Urinary bladder (tissue), 3 donors: ENCODE measurements at regions not wholly inside any gene's neighbourhood (a gene's known extent, or its start where the extent isn't known, plus 50 kb on each side); places are given as distances from the start of the nearest gene placed in this dataset.
A peak's percentile ranks its signal among the peaks of the same experiment; 100 is the strongest.

Source experiments
- DNase-seq: peaks from one replicate; pipeline ENCODE4 v3.0.0-alpha.2; 2015; ENCODE audit errors: extremely low spot score
- H3K27ac ChIP-seq: one replicate; pipeline ENCODE4 v1.5.1; 2013; ENCODE audit warnings: low read depth, mild to moderate bottlenecking, moderate library complexity
- H3K36me3 ChIP-seq: one replicate; pipeline ENCODE4 v1.6.1; 2013; ENCODE audit warnings: mild to moderate bottlenecking, moderate library complexity; ENCODE audit not compliant: insufficient read depth
- H3K4me1 ChIP-seq: one replicate; pipeline ENCODE4 v1.6.1; 2013; ENCODE audit warnings: mild to moderate bottlenecking, moderate library complexity; ENCODE audit not compliant: insufficient read depth
- H3K4me3 ChIP-seq: one replicate; pipeline ENCODE4 v1.5.1; 2013; ENCODE audit warnings: low read depth, low read length
- WGBS: extraction: QIAGEN DNeasy Blood & Tissue Kit; methylation state at CpG from one replicate; pipeline ENCODE4 v1.1.7; 2013; 5-methylcytosine and 5-hydroxymethylcytosine counted together
- donor health status: healthy with polysubstance abuse.
- donor health status: healthy.

DNA sequence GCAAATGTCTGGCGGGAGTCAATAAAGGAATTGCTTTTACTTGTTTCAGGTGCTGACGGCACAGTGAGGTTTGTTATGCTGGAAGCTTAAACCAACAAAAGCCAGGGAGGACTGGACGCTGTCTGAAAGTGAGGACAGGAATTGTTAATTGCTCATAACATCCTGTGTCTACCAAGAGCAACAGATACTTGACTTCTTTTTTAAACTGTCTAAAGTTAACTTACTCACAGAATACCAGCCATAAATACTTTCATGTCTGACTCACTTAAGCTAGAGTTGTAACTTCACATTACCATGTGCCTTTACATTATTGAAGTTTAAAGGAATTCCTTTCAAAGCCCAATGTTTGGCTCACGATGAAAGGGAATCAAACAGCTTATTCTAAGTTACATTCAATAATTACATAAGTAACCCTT lies 252.7 kb upstream of the SHH start:
- Histone ChIP-seq H3K27ac (no peak overlapping the region), H3K4me1 (no peaks in the 10 kb centered on the region), H3K4me3 (no peak overlapping the region), H3K36me3 (no peaks in the 10 kb centered on the region)
- WGBS: 8% methylated on average over 4 of the region's 4 CpGs
- DNase-seq: peak; percentile 4

- 93% methylated on average over 28 of the region's 28 CpGs for WGBS
- no peaks in the 10 kb centered on the region for H3K4me1 ChIP-seq
Measured at GRCh38 chr7:156063241-156063810, 251.1 kb upstream of the SHH start.

GRCh38 chr7:156062286-156062685 lies 250.0 kb upstream of the SHH start:
- H3K4me3 ChIP-seq: no peak overlapping the region
- no peak overlapping the region for H3K27ac ChIP-seq
- 91% methylated on average over 9 of the region's 9 CpGs for WGBS
- no peaks in the 10 kb centered on the region for H3K36me3 ChIP-seq
- no peaks in the 10 kb centered on the region for H3K4me1 ChIP-seq
- DNase-seq: no peak

More at GRCh38 chr7:156063241-156063810, 251.1 kb upstream of the SHH start:
- Histone ChIP-seq H3K27ac (no peak overlapping the region), H3K36me3 (no peaks in the 10 kb centered on the region), H3K4me3 (no peak overlapping the region)
- DNase-seq: no peak

DNA sequence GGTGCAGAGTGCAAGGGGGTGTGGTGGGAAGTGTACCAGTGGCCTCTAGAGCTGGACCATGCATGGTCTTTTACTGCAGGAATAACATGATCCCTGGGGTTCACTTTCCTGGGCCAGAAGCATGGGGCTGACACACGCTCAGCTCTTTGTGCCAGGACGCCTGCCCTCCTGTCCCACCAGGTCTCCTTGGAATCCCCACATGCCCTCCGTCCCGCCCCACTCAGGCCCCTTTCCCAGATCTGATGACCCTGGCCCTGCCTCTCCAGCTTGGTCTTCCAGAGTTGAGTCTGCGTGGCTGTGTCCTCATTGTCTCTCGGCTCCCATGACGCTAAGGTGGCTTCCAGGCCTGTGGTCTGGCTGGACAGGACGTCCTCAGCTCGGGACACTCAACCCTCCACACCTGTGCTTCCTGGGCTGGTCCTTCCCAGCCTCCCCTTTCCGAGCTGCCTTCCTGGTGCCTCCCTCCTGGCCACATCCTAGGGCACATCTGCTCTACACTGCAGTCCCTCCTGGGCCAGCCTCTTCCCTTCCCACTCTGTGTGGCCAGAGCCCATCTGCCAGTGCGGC lies 249.5 kb upstream of the SHH start:
- no peak overlapping the region for H3K4me3 ChIP-seq
- no peak for DNase-seq
- WGBS: 90% methylated on average over 11 of the region's 11 CpGs
- H3K27ac ChIP-seq: no peak overlapping the region
- H3K4me1 ChIP-seq: no peaks in the 10 kb centered on the region
- no peaks in the 10 kb centered on the region for H3K36me3 ChIP-seq

DNA sequence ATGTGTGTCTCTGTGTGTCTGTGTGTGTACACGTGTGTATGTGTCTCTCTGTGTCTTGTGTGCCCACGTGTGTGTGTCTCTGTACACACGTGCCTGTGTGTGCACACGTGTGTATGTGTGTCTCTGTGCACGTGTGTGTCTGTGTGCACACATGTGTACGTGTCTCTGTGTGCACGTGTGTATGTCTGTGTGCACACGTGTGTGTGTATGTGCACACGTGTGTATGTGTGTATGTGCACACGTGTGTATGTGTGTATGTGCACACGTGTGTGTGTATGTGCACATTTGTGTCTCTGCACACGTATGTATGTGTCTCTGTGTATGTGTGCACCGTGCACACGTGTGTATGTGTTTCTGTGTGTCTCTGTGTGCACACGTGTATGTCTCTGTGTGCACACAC lies 248.7 kb upstream of the SHH start:
- DNase-seq: no peak
- no peak overlapping the region for H3K27ac ChIP-seq
- no peak overlapping the region for H3K4me3 ChIP-seq
- no peaks in the 10 kb centered on the region for H3K36me3 ChIP-seq
- no peaks in the 10 kb centered on the region for H3K4me1 ChIP-seq
- WGBS: 92% methylated on average over 15 of the region's 15 CpGs

DNA sequence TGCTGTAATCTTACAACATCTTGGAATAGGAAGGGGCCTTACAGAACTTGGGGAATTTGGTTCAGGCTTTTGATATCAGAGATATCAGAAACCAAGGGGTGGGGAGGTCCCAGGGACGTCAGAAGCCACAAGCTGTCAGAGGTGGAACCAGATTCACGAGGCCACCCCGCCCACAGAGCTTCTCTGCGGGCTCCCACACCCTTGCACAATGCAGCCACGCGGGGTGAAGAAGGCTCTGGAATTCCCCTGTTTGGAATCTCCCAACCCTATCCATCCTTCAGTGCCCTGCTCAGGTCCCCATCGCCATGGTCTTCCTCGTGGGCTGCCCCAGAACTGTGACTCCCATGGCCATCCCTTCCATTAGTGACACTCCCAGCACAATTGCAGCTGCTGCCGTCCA lies 247.1 kb upstream of the SHH start:
- 80% methylated on average over 9 of the region's 9 CpGs for WGBS
- no peaks in the 10 kb centered on the region for H3K4me1 ChIP-seq
- no peaks in the 10 kb centered on the region for H3K36me3 ChIP-seq
- no peak overlapping the region for H3K4me3 ChIP-seq
- no peak overlapping the region for H3K27ac ChIP-seq
- no peak for DNase-seq

GRCh38 chr7:156058248-156058647 lies 246.0 kb upstream of the SHH start:
- Histone ChIP-seq H3K36me3 (no peaks in the 10 kb centered on the region), H3K27ac (no peak overlapping the region), H3K4me3 (no peak overlapping the region), H3K4me1 (no peaks in the 10 kb centered on the region)
- DNase-seq: no peak
- WGBS: 89% methylated on average over 14 of the region's 14 CpGs

DNA sequence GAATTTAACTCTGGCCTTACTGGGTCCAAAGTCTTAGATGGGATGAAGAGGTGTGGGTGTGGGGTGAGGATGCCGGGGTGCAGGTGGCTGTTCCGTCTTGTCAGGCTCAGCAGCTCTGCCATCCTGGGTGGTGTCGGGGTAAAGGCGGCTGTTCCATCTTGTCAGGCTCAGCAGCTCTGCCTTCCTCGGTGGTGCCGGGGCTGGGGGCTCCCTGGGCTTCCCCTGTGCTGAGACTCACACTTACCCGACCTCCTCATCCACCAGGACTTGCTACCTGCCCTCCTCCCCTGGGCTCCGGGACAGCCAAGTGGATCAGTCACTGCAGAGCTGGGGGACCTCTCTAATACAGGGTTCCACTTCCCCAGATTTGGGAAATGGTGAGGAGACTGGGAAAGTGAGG lies 244.3 kb upstream of the SHH start:
- Histone ChIP-seq H3K4me1 (no peaks in the 10 kb centered on the region), H3K27ac (no peak overlapping the region), H3K36me3 (no peaks in the 10 kb centered on the region), H3K4me3 (no peak overlapping the region)
- DNase-seq: no peak
- 92% methylated on average over 8 of the region's 8 CpGs for WGBS

- H3K36me3 ChIP-seq: no peaks in the 10 kb centered on the region
- no peak overlapping the region for H3K4me3 ChIP-seq
- DNase-seq: no peak
- no peaks in the 10 kb centered on the region for H3K4me1 ChIP-seq
- WGBS: 81% methylated on average over 10 of the region's 10 CpGs
- H3K27ac ChIP-seq: no peak overlapping the region
Measured at GRCh38 chr7:156055206-156055822, 243.1 kb upstream of the SHH start.

GRCh38 chr7:156051884-156052283 lies 239.6 kb upstream of the SHH start:
- Histone ChIP-seq H3K4me1 (no peaks in the 10 kb centered on the region), H3K4me3 (no peak overlapping the region), H3K36me3 (no peaks in the 10 kb centered on the region), H3K27ac (no peak overlapping the region)
- 83% methylated on average over 1 of the region's 1 CpG for WGBS
- DNase-seq: no peak

- Histone ChIP-seq H3K36me3 (no peaks in the 10 kb centered on the region), H3K4me3 (no peak overlapping the region), H3K27ac (no peak overlapping the region), H3K4me1 (no peaks in the 10 kb centered on the region)
- no peak for DNase-seq
- WGBS: 86% methylated on average over 19 of the region's 19 CpGs
Measured at GRCh38 chr7:156050636-156051569, 238.6 kb upstream of the SHH start.

DNA sequence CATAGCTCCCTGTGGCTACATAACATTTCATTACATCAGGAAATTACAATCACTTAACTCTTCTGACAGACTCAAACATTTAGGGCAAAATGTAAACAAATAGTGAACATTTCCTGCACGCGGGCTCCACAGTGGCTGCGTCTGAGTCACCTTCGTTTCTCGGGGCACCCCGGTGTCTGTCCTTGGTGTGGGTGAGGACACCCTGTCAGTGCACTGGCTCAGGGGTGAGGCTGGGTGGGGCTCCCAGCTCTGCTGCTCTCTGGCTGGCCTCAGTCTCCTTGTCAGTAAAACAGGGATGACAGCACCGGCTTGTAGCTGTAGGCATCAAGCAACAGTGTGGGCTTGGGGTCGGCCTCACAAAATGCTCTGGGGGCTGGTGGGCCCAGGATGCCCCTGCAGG lies 237.1 kb upstream of the SHH start:
- H3K36me3 ChIP-seq: no peaks in the 10 kb centered on the region
- H3K27ac ChIP-seq: no peak overlapping the region
- WGBS: 80% methylated on average over 8 of the region's 8 CpGs
- DNase-seq: no peak
- H3K4me1 ChIP-seq: no peaks in the 10 kb centered on the region
- no peak overlapping the region for H3K4me3 ChIP-seq

DNA sequence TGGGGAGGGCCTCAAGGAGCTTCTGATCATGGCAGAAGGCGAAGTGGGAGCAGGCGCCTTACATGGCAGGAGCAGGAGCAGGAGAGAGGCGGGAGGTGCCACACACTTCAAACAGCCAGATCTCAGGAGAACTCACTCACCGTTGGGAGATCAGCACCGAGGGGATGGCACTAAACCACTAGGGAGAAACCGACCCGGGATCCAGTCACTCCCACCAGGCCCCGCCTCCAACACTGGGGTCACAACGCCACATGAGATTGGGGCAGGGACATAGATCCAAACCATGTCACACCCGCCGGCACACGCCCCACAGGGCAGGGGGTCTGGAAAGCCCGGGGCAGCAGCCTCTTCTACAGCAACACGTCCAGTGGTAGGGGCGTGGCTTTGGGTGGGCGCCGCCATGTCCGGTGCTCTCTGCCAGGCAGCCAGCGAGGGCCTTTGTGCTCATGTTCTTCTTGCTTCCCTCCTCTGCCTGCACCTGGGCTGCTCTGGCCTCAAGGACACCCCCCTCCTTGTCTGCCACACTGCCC lies 233.8 kb upstream of the SHH start:
- no peaks in the 10 kb centered on the region for H3K4me1 ChIP-seq
- WGBS: 89% methylated on average over 19 of the region's 19 CpGs
- H3K27ac ChIP-seq: no peak overlapping the region
- no peaks in the 10 kb centered on the region for H3K36me3 ChIP-seq
- no peak for DNase-seq
- H3K4me3 ChIP-seq: no peak overlapping the region
